Jurkat, Clone E6-1 (cell line): ENCODE measurements at regions not wholly inside any gene's neighbourhood (a gene's known extent, or its start where the extent isn't known, plus 50 kb on each side); places are given as distances from the start of the nearest gene placed in this dataset.
"Not testable (repeated sequence)": the region's sequence is repeated elsewhere in the genome, so short reads cannot be mapped to it uniquely, and the experiment has no call there.

Source experiments
- DNase-seq: peaks from one replicate; pipeline ENCODE4 v3.0.0-alpha.2; 2011; ENCODE audit warnings: low read depth, low spot score
- H3K4me3 ChIP-seq: 2 replicates; pipeline ENCODE4 v1.5.1; 2011; ENCODE audit warnings: mild to moderate bottlenecking, low read length, control low read depth, moderate library complexity

GRCh38 chr5:97929383-97929782 lies 746.3 kb upstream of the RIOK2 start:
- no peak for DNase-seq

GRCh38 chr5:97931829-97932228 lies 748.8 kb upstream of the RIOK2 start:
- H3K4me3 ChIP-seq = no peak overlapping the region
- DNase-seq = no peak

More at GRCh38 chr5:97929383-97929782, 746.3 kb upstream of the RIOK2 start:
- H3K4me3 ChIP-seq = no peak overlapping the region

GRCh38 chr5:97936231-97936630 lies 753.2 kb upstream of the RIOK2 start:
- no peak for DNase-seq
- no peak overlapping the region for H3K4me3 ChIP-seq

GRCh38 chr5:97937846-97938245 lies 754.8 kb upstream of the RIOK2 start:
- H3K4me3 ChIP-seq = no peak overlapping the region
- no peak for DNase-seq

- DNase-seq = no peak
- no peak overlapping the region for H3K4me3 ChIP-seq
Measured at GRCh38 chr5:97943036-97943435, 760.0 kb upstream of the RIOK2 start.

GRCh38 chr5:97951139-97951538 lies 768.1 kb upstream of the RIOK2 start:
- no peak for DNase-seq
- H3K4me3 ChIP-seq = no peak overlapping the region

GRCh38 chr5:97955450-97955849 lies 772.4 kb upstream of the RIOK2 start:
- no peak for DNase-seq
- no peak overlapping the region for H3K4me3 ChIP-seq

GRCh38 chr5:97967292-97967691 lies 784.2 kb upstream of the RIOK2 start:
- no peak for DNase-seq
- no peak overlapping the region for H3K4me3 ChIP-seq

GRCh38 chr5:97968346-97968745 lies 785.3 kb upstream of the RIOK2 start:
- no peak overlapping the region for H3K4me3 ChIP-seq
- no peak for DNase-seq

- no peak for DNase-seq
- no peak overlapping the region for H3K4me3 ChIP-seq
Measured at GRCh38 chr5:97979740-97980139, 793.7 kb upstream of the RGMB start.

GRCh38 chr5:97980291-97980690 lies 793.2 kb upstream of the RGMB start:
- DNase-seq = no peak
- no peak overlapping the region for H3K4me3 ChIP-seq

GRCh38 chr5:97986069-97986468 lies 787.4 kb upstream of the RGMB start:
- H3K4me3 ChIP-seq = no peak overlapping the region
- DNase-seq = no peak

- H3K4me3 ChIP-seq = no peak overlapping the region
- DNase-seq = no peak
Measured at GRCh38 chr5:97991236-97991635, 782.2 kb upstream of the RGMB start.

- H3K4me3 ChIP-seq = no peak overlapping the region
Measured at GRCh38 chr5:97998941-97999340, 774.5 kb upstream of the RGMB start.

GRCh38 chr5:98004463-98004862 lies 769.0 kb upstream of the RGMB start:
- no peak for DNase-seq
- H3K4me3 ChIP-seq = no peak overlapping the region

More at GRCh38 chr5:97998941-97999340, 774.5 kb upstream of the RGMB start:
- no peak for DNase-seq

GRCh38 chr5:98016771-98017170 lies 756.7 kb upstream of the RGMB start:
- no peak overlapping the region for H3K4me3 ChIP-seq
- DNase-seq = no peak

GRCh38 chr5:98030273-98030672 lies 743.2 kb upstream of the RGMB start:
- H3K4me3 ChIP-seq, DNase-seq: not testable (repeated sequence)

GRCh38 chr5:98031036-98031435 lies 742.4 kb upstream of the RGMB start:
- not testable (repeated sequence) for DNase-seq, H3K4me3 ChIP-seq

GRCh38 chr5:98031496-98031895 lies 742.0 kb upstream of the RGMB start:
- DNase-seq = no peak
- H3K4me3 ChIP-seq = no peak overlapping the region

- no peak for DNase-seq
- no peak overlapping the region for H3K4me3 ChIP-seq
Measured at GRCh38 chr5:98031926-98032325, 741.5 kb upstream of the RGMB start.

- DNase-seq = no peak
- H3K4me3 ChIP-seq = no peak overlapping the region
Measured at GRCh38 chr5:98041661-98042060, 731.8 kb upstream of the RGMB start.

- no peak overlapping the region for H3K4me3 ChIP-seq
- no peak for DNase-seq
Measured at GRCh38 chr5:98042521-98042920, 730.9 kb upstream of the RGMB start.
